ENCODE measurements at regions not wholly inside any gene's neighbourhood (a gene's known extent, or its start where the extent isn't known, plus 50 kb on each side); places are given as distances from the start of the nearest gene placed in this dataset.

- Mint-ChIP-seq H3K36me3 (no peaks in the 10 kb centered on the region), H3K27ac (no peak overlapping the region), H3K4me3 (no peak overlapping the region), H3K9me3 (peaks cover 0 to 11% (median 2%) of the 10 kb centered on the region in 7 donors), H3K27me3 (ENCODE audit: low read depth in 3 of 3) (peaks cover 2 to 4% (median 3%) of the 10 kb centered on the region in 3 donors), H3K4me1 (no peaks in the 10 kb centered on the region)
- intact Hi-C loops (cut with micrococcal nuclease): no loop called here
- DNase-seq: no peak
- Histone ChIP-seq H3K79me2 (ENCODE audit: insufficient read depth, low read length) (no peaks in the 10 kb centered on the region), H3K4me3 (replicated peaks in 1 of 3; ENCODE audit: low read depth in 2 of 3, low read length in 3 of 3) (no peak overlapping the region), H3K9ac (ENCODE audit: insufficient read depth, low read length, poor library complexity, severe bottlenecking) (no peak overlapping the region), H4K20me1 (ENCODE audit: insufficient read depth, low read length) (no peaks in the 10 kb centered on the region), H3K4me1 (ENCODE audit: control insufficient read depth in 1 of 2, insufficient read depth in 2 of 2, low read length in 2 of 2) (no peaks in the 10 kb centered on the region), H3K27me3 (ENCODE audit: control insufficient read depth in 2 of 2, insufficient read depth in 2 of 2, low read length in 2 of 2) (no peaks in the 10 kb centered on the region), H3K36me3 (replicated peaks in 1 of 2; ENCODE audit: control insufficient read depth in 1 of 2, insufficient read depth in 2 of 2, low read length in 2 of 2) (no peaks in the 10 kb centered on the region), H3K9me3 (replicated peaks in 1 of 2; ENCODE audit: control insufficient read depth in 1 of 2, insufficient read depth in 1 of 2, low read length in 2 of 2) (no peaks in the 10 kb centered on the region), H2AFZ (ENCODE audit: insufficient read depth, low read depth, low read length, poor library complexity, severe bottlenecking) (no peak overlapping the region), H3K4me2 (replicated peaks; ENCODE audit: extremely low read depth, low read length, poor library complexity, severe bottlenecking) (no peak overlapping the region), H3K27ac (ENCODE audit: low read depth in 1 of 2, low read length in 2 of 2) (no peak overlapping the region)
- 76% methylated on average over 4 of the region's 6 CpGs for WGBS (ENCODE audit: insufficient coverage)
- TF ChIP-seq, protein P1, sequence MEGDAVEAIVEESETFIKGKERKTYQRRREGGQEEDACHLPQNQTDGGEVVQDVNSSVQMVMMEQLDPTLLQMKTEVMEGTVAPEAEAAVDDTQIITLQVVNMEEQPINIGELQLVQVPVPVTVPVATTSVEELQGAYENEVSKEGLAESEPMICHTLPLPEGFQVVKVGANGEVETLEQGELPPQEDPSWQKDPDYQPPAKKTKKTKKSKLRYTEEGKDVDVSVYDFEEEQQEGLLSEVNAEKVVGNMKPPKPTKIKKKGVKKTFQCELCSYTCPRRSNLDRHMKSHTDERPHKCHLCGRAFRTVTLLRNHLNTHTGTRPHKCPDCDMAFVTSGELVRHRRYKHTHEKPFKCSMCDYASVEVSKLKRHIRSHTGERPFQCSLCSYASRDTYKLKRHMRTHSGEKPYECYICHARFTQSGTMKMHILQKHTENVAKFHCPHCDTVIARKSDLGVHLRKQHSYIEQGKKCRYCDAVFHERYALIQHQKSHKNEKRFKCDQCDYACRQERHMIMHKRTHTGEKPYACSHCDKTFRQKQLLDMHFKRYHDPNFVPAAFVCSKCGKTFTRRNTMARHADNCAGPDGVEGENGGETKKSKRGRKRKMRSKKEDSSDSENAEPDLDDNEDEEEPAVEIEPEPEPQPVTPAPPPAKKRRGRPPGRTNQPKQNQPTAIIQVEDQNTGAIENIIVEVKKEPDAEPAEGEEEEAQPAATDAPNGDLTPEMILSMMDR (IDR thresholded peaks at IDR 0.05): no peak
These were observed 115.1 kb upstream of the SPTLC3 start for GRCh38 chr20:12893653-12894052.

- Histone ChIP-seq H3K27me3 (ENCODE audit: control insufficient read depth in 2 of 2, insufficient read depth in 2 of 2, low read length in 2 of 2) (no peaks in the 10 kb centered on the region), H3K9me3 (replicated peaks in 1 of 2; ENCODE audit: control insufficient read depth in 1 of 2, insufficient read depth in 1 of 2, low read length in 2 of 2) (no peaks in the 10 kb centered on the region), H3K9ac (ENCODE audit: insufficient read depth, low read length, poor library complexity, severe bottlenecking) (no peak overlapping the region), H3K79me2 (ENCODE audit: insufficient read depth, low read length) (no peaks in the 10 kb centered on the region), H4K20me1 (ENCODE audit: insufficient read depth, low read length) (no peaks in the 10 kb centered on the region), H3K36me3 (replicated peaks in 1 of 2; ENCODE audit: control insufficient read depth in 1 of 2, insufficient read depth in 2 of 2, low read length in 2 of 2) (no peaks in the 10 kb centered on the region), H3K4me2 (replicated peaks; ENCODE audit: extremely low read depth, low read length, poor library complexity, severe bottlenecking) (no peak overlapping the region), H3K27ac (ENCODE audit: low read depth in 1 of 2, low read length in 2 of 2) (no peak overlapping the region), H3K4me1 (ENCODE audit: control insufficient read depth in 1 of 2, insufficient read depth in 2 of 2, low read length in 2 of 2) (no peaks in the 10 kb centered on the region), H2AFZ (ENCODE audit: insufficient read depth, low read depth, low read length, poor library complexity, severe bottlenecking) (no peak overlapping the region), H3K4me3 (replicated peaks in 1 of 3; ENCODE audit: low read depth in 2 of 3, low read length in 3 of 3) (no peak overlapping the region)
- no peak for DNase-seq
- Mint-ChIP-seq H3K27me3 (ENCODE audit: low read depth in 3 of 3) (peaks cover 0 to 4% (median 2%) of the 10 kb centered on the region in 3 donors), H3K9me3 (peaks cover 0 to 11% (median 2%) of the 10 kb centered on the region in 7 donors), H3K36me3 (no peaks in the 10 kb centered on the region), H3K27ac (no peak overlapping the region), H3K4me3 (no peak overlapping the region), H3K4me1 (no peaks in the 10 kb centered on the region)
- TF ChIP-seq, protein P1 (IDR thresholded peaks at IDR 0.05): no peak
- intact Hi-C loops (cut with micrococcal nuclease): no loop called here
- WGBS (ENCODE audit: insufficient coverage): 100% methylated on average over 1 of the region's 7 CpGs
These were observed 114.7 kb upstream of the SPTLC3 start for GRCh38 chr20:12894089-12894488.

Measured in CD14-positive monocyte (primary cell).